HG02759 (cell line): ENCODE measurements at regions not wholly inside any gene's neighbourhood (a gene's known extent, or its start where the extent isn't known, plus 50 kb on each side); places are given as distances from the start of the nearest gene placed in this dataset.

Experiments
- ATAC-seq: cut with Tn5 transposase; IDR thresholded peaks from one replicate; pipeline ENCODE4 v1.9.1; 2021; ENCODE audit warnings: mild to moderate bottlenecking, moderate library complexity; ENCODE audit not compliant: unreplicated experiment

GRCh38 chr6:4466769-4467480 is 309.3 kb upstream of the CDYL start:
- no peak for ATAC-seq

- no peak for ATAC-seq
These were observed 309.9 kb upstream of the CDYL start for GRCh38 chr6:4466261-4466660.

GRCh38 chr6:4464638-4465037 is 311.6 kb upstream of the CDYL start:
- ATAC-seq = no peak

GRCh38 chr6:4463236-4463635 is 313.0 kb upstream of the CDYL start:
- no peak for ATAC-seq

GRCh38 chr6:4460586-4461475 is 315.4 kb upstream of the CDYL start:
- no peak for ATAC-seq

GRCh38 chr6:4459996-4460395 is 316.2 kb upstream of the CDYL start:
- ATAC-seq = no peak

- no peak for ATAC-seq
These were observed 317.2 kb upstream of the CDYL start for GRCh38 chr6:4459032-4459431.

GRCh38 chr6:4451718-4452117 is 316.3 kb upstream of the ECI2 start:
- no peak for ATAC-seq

GRCh38 chr6:4451081-4451480 is 315.7 kb upstream of the ECI2 start:
- no peak for ATAC-seq

- ATAC-seq = no peak
These were observed 314.9 kb upstream of the ECI2 start for GRCh38 chr6:4450237-4450636.

GRCh38 chr6:4449409-4449808 is 314.0 kb upstream of the ECI2 start:
- no peak for ATAC-seq

- ATAC-seq = no peak
These were observed 313.5 kb upstream of the ECI2 start for GRCh38 chr6:4448841-4449240.

GRCh38 chr6:4447639-4448330 is 312.4 kb upstream of the ECI2 start:
- ATAC-seq = no peak

- ATAC-seq = no peak
These were observed 311.6 kb upstream of the ECI2 start for GRCh38 chr6:4446982-4447381.

- no peak for ATAC-seq
These were observed 306.6 kb upstream of the ECI2 start for GRCh38 chr6:4441981-4442434.

- no peak for ATAC-seq
These were observed 303.8 kb upstream of the ECI2 start for GRCh38 chr6:4439159-4439558.

- ATAC-seq = no peak
These were observed 302.0 kb upstream of the ECI2 start for GRCh38 chr6:4437342-4437741.

- ATAC-seq = no peak
These were observed 300.6 kb upstream of the ECI2 start for GRCh38 chr6:4435981-4436445.

- ATAC-seq = no peak
These were observed 299.3 kb upstream of the ECI2 start for GRCh38 chr6:4434655-4435054.

GRCh38 chr6:4433199-4433598 is 297.8 kb upstream of the ECI2 start:
- ATAC-seq = no peak

- no peak for ATAC-seq
These were observed 291.6 kb upstream of the ECI2 start for GRCh38 chr6:4426968-4427367.
